ENCODE measurements at regions not wholly inside any gene's neighbourhood (a gene's known extent, or its start where the extent isn't known, plus 50 kb on each side); places are given as distances from the start of the nearest gene placed in this dataset.
"Not testable (repeated sequence)": the region's sequence is repeated elsewhere in the genome, so short reads cannot be mapped to it uniquely, and the experiment has no call there.

- no peak for DNase-seq
Measured at GRCh38 chr12:111150360-111150759, 218.5 kb downstream of the PHETA1 start.

DNA sequence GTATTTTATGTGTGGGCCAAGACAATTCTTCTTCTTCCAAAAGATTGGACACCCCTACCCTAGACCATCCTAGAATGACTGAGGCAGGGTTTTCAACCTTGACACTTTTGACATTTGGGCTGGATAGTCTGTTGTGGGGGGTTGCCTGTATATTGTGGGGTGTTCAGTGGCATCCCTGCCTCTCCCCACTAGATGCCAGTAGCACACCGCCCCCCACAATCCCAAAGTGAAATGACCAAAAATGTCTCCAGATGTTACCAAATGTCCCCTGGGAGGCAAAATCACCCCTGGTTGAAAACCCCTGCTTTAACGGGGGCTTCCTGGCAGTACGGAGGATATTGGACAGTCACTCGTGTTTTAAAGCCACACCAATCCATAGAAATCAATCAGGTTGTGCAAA is 219.6 kb downstream of the PHETA1 start:
- DNase-seq: no peak

DNA sequence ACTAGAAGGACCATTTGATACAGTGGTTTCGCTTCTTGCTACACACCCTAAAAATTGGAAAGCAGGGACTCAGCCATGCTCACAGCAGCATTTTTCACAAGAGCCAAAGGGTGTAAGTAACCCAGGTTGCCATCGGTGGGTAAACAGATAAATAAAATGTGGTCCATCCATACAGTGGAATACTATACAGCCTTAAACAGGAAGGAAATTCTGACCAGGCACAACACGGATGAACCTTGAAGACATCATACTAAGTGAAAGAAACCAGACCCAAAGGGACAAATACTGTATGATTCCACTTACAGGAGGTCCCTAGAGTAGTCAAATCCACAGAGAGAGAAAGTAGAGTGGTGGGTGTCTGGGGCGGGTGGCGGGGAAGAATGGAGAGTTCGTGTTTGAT is 220.9 kb downstream of the PHETA1 start:
- no peak for DNase-seq

- no peak for DNase-seq
Measured at GRCh38 chr12:111143271-111143670, 222.9 kb upstream of the MYL2 start.

GRCh38 chr12:111141205-111141604 is 220.8 kb upstream of the MYL2 start:
- no peak for DNase-seq

- DNase-seq: no peak
Measured at GRCh38 chr12:111138016-111138415, 217.6 kb upstream of the MYL2 start.

- no peak for DNase-seq
Measured at GRCh38 chr12:111135293-111135832, 215.0 kb upstream of the MYL2 start.

- no peak for DNase-seq
Measured at GRCh38 chr12:111130336-111130735, 210.0 kb upstream of the MYL2 start.

DNA sequence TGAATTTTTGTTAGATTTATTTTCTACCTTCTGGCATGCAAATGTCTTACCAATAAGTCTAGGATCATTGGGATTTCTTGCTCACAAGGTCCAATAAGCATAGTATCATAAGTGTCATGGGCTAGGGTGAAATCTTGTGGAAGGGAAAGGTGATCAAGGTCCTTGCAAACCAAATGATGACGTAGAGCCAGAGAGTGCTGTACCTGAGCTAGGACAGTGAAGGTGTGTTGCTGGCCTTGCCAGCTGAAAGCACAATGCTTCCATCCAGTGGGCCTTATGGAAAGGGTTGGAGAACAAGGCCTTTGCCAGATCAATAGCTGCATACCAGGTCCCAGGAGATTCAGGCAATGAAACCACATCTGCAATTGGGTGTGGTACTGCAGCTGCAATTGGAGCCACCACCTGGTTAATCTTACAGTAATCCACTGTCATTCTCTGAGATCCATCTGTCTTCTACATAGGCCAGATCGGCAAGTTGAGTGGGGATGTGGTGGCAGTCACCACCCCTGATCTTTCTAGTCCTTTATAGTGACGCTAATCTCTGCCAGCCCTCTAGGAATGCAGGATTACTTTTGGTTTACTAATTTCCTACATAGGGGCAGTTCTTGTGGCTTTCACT is 208.9 kb upstream of the MYL2 start:
- no peak for DNase-seq

GRCh38 chr12:111126331-111126730 is 206.0 kb upstream of the MYL2 start:
- DNase-seq: peak; percentile 26

DNA sequence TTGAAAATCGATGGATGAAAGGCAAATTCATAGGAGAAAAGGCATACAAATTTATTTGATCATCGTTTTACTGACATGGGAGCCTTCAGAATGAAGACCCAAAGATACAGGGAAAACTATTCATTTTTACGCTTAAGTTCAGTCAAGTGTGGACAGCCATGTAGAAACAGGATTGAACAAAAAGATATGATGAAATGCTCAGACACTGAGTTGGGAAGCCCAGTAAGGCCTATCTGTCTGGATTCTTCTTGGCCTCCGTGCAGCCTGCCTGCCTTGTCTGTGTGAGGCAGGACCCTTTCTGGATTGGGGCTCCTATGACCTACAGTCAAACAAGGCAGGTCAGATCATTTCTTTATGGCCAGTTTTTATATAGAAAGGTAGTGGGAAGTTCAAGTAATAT is 203.8 kb upstream of the MYL2 start:
- DNase-seq: no peak

DNA sequence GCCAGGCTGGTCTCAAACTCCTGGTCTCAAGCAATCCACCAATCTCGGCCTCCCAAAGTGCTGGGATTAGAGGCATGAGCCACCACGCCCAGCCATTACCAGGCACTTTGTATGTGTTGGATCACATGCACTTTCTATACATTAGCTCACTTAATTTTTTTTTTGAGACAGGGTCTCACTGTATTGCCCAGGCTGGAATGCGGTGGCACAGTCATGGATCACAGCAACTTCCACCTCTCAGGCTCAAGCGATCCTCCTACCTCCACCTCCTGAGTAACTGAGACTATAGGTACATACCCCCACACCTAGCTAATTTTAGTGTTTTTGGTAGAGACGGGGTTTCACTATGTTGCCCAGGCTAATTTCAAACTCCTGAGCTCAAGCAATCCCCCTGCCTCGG is 203.0 kb upstream of the MYL2 start:
- no peak for DNase-seq

DNA sequence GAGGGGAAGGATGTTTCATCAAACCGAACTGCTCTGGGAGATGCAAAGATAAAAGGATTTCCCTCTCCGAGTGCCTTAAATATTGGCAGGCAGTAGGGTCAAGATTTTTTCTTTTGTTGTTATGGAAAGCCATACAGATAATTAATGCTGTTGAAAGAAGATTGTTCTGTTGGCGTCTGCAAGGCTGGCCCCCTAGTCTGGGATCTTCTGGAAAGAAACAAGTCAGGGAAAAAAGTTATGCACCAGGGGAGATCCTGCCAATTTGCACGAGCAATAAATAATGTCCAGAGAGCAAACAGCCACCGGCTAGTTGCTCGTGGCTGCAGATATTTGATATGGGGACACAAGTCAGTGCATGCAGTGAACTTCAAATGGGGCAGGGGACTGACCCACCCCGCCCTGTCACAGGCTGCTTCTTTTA is 202.1 kb upstream of the MYL2 start:
- no peak for DNase-seq

DNA sequence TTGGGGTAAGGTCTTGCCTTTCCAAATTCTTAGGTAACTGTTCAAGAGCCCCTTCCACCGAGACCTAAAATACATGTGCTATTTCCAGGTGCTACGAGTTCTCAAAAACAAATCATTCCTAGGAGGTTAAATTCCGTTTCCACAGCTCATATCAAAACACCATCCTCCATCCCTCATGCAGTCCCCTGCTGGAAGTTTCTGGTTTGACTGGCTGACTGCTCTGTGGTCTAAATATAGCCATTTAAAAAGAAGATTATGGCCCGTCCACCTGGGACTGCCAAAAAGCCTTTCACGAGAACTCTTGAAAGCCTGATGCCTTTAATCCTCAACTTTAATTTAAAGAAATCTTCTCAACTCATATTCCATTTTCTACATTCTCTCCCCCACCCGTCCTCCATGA is 201.5 kb upstream of the MYL2 start:
- no peak for DNase-seq

GRCh38 chr12:111120578-111120977 is 200.2 kb upstream of the MYL2 start:
- no peak for DNase-seq

- no peak for DNase-seq
Measured at GRCh38 chr12:111117017-111117416, 196.6 kb upstream of the MYL2 start.

DNA sequence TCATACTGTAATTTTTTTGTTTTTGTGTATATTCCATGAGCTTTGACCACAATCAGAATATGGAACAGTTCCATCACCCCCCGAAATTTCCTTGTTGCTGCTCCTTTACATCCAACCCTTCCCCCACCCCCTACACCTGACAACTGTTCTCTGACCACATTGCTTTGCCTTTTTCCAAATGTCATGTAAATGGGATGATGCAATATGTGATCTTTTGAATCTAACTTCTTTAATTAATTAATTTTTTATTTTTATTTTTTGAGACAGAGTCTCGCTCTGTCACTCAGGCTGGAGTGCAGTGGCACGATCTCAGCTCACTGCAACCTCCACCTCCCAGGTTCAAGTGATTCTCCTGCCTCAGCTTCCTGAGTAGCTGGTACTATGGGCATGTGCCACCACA is 192.9 kb upstream of the MYL2 start:
- DNase-seq: not testable (repeated sequence)

GRCh38 chr12:111112311-111113098 is 192.1 kb upstream of the MYL2 start:
- no peak for DNase-seq

GRCh38 chr12:111111681-111112080 is 191.3 kb upstream of the MYL2 start:
- no peak for DNase-seq

- no peak for DNase-seq
Measured at GRCh38 chr12:111110556-111110955, 190.2 kb upstream of the MYL2 start.

GRCh38 chr12:111108726-111109125 is 188.3 kb upstream of the MYL2 start:
- DNase-seq: no peak

- no peak for DNase-seq
Measured at GRCh38 chr12:111107392-111108178, 187.2 kb upstream of the MYL2 start.

- no peak for DNase-seq
Measured at GRCh38 chr12:111105294-111105693, 184.9 kb upstream of the MYL2 start.

GRCh38 chr12:111103583-111103982 is 183.2 kb upstream of the MYL2 start:
- no peak for DNase-seq
